Adrenal gland (tissue), 5 donors: ENCODE measurements at regions not wholly inside any gene's neighbourhood (a gene's known extent, or its start where the extent isn't known, plus 50 kb on each side); places are given as distances from the start of the nearest gene placed in this dataset.
"Not testable (repeated sequence)": the region's sequence is repeated elsewhere in the genome, so short reads cannot be mapped to it uniquely, and the experiment has no call there.

Experiments
- CTCF ChIP-seq, 6 experiments: fragments of 450-650 bp in 4 of 6; fragments of 200-600 bp in 2 of 6; sonication (generic) in 1 of 6; IDR thresholded peaks; 1 replicate in 5 of 6; 2 replicates in 1 of 6; pipeline versions ENCODE4 v1.5.1 to v1.8.0; 2016 to 2021; ENCODE audit warnings: antibody characterized with exemption in 6 of 6, mild to moderate bottlenecking in 2 of 6, moderate library complexity in 1 of 6
- POLR2A ChIP-seq, 2 donors: fragments of 450-650 bp; IDR thresholded peaks; one replicate each; pipeline ENCODE4 v1.6.1; 2017; ENCODE audit warnings: antibody characterized with exemption in 2 of 2, mild to moderate bottlenecking in 2 of 2, moderate library complexity in 1 of 2
- donor health status: DM: no; HTN: no; CAD: no.

- not testable (repeated sequence) for TF ChIP-seq CTCF, POLR2A (IDR thresholded peaks at IDR 0.05)
These were observed 141.5 kb upstream of the PGRMC2 start for GRCh38 chr4:128429023-128429613.
